ENCODE measurements at regions not wholly inside any gene's neighbourhood (a gene's known extent, or its start where the extent isn't known, plus 50 kb on each side); places are given as distances from the start of the nearest gene placed in this dataset.

GRCh38 chr11:38640854-38641253 is 2042.8 kb upstream of the RAG2 start:
- TF ChIP-seq RUNX3 (IDR thresholded peaks at IDR 0.05; ENCODE audit: low read length) (no peak), NRF1 (conservative IDR thresholded peaks at IDR 0.05; ENCODE audit: low read depth, low read length) (no peak), TAF1 (IDR thresholded peaks at IDR 0.05; ENCODE audit: borderline replicate concordance, low read depth, low read length) (no peak), USF1 (IDR thresholded peaks at IDR 0.05; ENCODE audit: borderline replicate concordance, extremely low read length, insufficient read depth, low read depth, low read length) (no peak), GABPA (IDR thresholded peaks at IDR 0.05; ENCODE audit: low read depth) (no peak), NR2C1 (IDR thresholded peaks at IDR 0.05) (no peak), ESRRA (IDR thresholded peaks at IDR 0.05; ENCODE audit: low read length) (no peak), ASH2L (IDR thresholded peaks at IDR 0.05; ENCODE audit: borderline replicate concordance, low read depth) (no peak), POLR2AphosphoS5 (IDR thresholded peaks at IDR 0.05; ENCODE audit: low read length) (no peak), MTA2 (IDR thresholded peaks at IDR 0.05; ENCODE audit: low read depth) (no peak), ZBTB33 (IDR thresholded peaks at IDR 0.05) (no peak)
- TF ChIP-seq, protein P1, sequence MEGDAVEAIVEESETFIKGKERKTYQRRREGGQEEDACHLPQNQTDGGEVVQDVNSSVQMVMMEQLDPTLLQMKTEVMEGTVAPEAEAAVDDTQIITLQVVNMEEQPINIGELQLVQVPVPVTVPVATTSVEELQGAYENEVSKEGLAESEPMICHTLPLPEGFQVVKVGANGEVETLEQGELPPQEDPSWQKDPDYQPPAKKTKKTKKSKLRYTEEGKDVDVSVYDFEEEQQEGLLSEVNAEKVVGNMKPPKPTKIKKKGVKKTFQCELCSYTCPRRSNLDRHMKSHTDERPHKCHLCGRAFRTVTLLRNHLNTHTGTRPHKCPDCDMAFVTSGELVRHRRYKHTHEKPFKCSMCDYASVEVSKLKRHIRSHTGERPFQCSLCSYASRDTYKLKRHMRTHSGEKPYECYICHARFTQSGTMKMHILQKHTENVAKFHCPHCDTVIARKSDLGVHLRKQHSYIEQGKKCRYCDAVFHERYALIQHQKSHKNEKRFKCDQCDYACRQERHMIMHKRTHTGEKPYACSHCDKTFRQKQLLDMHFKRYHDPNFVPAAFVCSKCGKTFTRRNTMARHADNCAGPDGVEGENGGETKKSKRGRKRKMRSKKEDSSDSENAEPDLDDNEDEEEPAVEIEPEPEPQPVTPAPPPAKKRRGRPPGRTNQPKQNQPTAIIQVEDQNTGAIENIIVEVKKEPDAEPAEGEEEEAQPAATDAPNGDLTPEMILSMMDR (IDR thresholded peaks at IDR 0.05 in 2 of 3, conservative IDR thresholded peaks at IDR 0.05 in 1 of 3; ENCODE audit: control insufficient read depth in 2 of 3, extremely low read depth in 1 of 3, insufficient read depth in 1 of 3, low read depth in 3 of 3, low read length in 3 of 3): no peak
- TF ChIP-seq, protein P2, sequence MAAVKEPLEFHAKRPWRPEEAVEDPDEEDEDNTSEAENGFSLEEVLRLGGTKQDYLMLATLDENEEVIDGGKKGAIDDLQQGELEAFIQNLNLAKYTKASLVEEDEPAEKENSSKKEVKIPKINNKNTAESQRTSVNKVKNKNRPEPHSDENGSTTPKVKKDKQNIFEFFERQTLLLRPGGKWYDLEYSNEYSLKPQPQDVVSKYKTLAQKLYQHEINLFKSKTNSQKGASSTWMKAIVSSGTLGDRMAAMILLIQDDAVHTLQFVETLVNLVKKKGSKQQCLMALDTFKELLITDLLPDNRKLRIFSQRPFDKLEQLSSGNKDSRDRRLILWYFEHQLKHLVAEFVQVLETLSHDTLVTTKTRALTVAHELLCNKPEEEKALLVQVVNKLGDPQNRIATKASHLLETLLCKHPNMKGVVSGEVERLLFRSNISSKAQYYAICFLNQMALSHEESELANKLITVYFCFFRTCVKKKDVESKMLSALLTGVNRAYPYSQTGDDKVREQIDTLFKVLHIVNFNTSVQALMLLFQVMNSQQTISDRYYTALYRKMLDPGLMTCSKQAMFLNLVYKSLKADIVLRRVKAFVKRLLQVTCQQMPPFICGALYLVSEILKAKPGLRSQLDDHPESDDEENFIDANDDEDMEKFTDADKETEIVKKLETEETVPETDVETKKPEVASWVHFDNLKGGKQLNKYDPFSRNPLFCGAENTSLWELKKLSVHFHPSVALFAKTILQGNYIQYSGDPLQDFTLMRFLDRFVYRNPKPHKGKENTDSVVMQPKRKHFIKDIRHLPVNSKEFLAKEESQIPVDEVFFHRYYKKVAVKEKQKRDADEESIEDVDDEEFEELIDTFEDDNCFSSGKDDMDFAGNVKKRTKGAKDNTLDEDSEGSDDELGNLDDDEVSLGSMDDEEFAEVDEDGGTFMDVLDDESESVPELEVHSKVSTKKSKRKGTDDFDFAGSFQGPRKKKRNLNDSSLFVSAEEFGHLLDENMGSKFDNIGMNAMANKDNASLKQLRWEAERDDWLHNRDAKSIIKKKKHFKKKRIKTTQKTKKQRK (IDR thresholded peaks at IDR 0.05; ENCODE audit: low read depth, low read length): no peak
- TF ChIP-seq, protein P3, sequence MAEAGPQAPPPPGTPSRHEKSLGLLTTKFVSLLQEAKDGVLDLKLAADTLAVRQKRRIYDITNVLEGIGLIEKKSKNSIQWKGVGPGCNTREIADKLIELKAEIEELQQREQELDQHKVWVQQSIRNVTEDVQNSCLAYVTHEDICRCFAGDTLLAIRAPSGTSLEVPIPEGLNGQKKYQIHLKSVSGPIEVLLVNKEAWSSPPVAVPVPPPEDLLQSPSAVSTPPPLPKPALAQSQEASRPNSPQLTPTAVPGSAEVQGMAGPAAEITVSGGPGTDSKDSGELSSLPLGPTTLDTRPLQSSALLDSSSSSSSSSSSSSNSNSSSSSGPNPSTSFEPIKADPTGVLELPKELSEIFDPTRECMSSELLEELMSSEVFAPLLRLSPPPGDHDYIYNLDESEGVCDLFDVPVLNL (IDR thresholded peaks at IDR 0.05; ENCODE audit: low read depth, low read length): no peak

All from GM12878 (cell line).